AG04449 (cell line): ENCODE measurements at regions not wholly inside any gene's neighbourhood (a gene's known extent, or its start where the extent isn't known, plus 50 kb on each side); places are given as distances from the start of the nearest gene placed in this dataset.
"Not testable (repeated sequence)": the region's sequence is repeated elsewhere in the genome, so short reads cannot be mapped to it uniquely, and the experiment has no call there.

Source experiments
- CTCF ChIA-PET: fragments of 350-600 bp; formaldehyde crosslinking; extraction: SDS; loops from one replicate; lab custom pipeline; 2021; ENCODE audit warnings: antibody characterized with exemption; lab: Yijun Ruan, JAX
- POLR2A ChIA-PET: fragments of 400-600, 350-600 bp; formaldehyde crosslinking; extraction: SDS; loops from one replicate; lab custom pipeline; 2020; ENCODE audit warnings: antibody characterized with exemption, inconsistent platforms; lab: Yijun Ruan, JAX
- DNase-seq: peaks from one replicate; pipeline ENCODE4 v3.0.0-alpha.2; 2010; ENCODE audit warnings: low read depth, low spot score
- H3K4me3 ChIP-seq: 2 replicates; pipeline ENCODE4 v1.5.1; 2011; ENCODE audit warnings: low read depth, mild to moderate bottlenecking, control low read depth, low read length
- CTCF ChIP-seq: IDR thresholded peaks from one replicate; pipeline ENCODE4 v1.5.1; 2011; ENCODE audit warnings: mild to moderate bottlenecking, moderate library complexity, low read length, control low read depth, inconsistent platforms; ENCODE audit not compliant: insufficient read depth; ENCODE audit errors: missing control alignments

GRCh38 chr16:63672493-63672892, 1449.4 kb downstream of the CDH11 start:
- no peak overlapping the region for H3K4me3 ChIP-seq
- ChIA-PET CTCF (interaction anchor here (0.7 kb wide), 1 partner anchor 12 kb away, joined by 3 read pairs; no protein-coding TSS in a partner anchor), POLR2A (no interaction called here)
- TF ChIP-seq CTCF = no peak
- no peak for DNase-seq

GRCh38 chr16:63663155-63663554, 1458.7 kb downstream of the CDH11 start:
- CTCF ChIA-PET = no interaction called here
- no peak for DNase-seq
- H3K4me3 ChIP-seq = no peak overlapping the region
- POLR2A ChIA-PET = no interaction called here
- no peak for TF ChIP-seq CTCF

DNA sequence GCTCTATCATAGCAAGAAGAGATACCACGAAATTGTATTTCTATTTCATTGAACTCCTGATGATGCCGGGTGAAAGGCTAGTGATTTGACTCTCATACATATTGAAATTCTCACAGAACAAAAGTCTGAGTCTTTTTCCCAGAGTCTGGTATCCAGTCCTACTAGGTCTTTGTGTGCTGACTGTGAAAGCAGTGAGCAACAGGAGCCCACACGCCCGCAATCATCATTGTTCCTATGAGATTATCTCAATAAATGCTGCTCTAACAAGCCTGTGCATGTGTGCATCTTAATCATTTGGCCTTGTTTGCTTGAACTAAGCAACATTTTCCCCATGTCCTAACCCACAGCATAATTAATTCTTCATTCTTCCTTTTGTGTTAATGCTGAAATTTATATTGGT, 1466.0 kb downstream of the CDH11 start:
- TF ChIP-seq CTCF = no peak
- H3K4me3 ChIP-seq = no peak overlapping the region
- ChIA-PET POLR2A (no interaction called here), CTCF (no interaction called here)
- DNase-seq = no peak

DNA sequence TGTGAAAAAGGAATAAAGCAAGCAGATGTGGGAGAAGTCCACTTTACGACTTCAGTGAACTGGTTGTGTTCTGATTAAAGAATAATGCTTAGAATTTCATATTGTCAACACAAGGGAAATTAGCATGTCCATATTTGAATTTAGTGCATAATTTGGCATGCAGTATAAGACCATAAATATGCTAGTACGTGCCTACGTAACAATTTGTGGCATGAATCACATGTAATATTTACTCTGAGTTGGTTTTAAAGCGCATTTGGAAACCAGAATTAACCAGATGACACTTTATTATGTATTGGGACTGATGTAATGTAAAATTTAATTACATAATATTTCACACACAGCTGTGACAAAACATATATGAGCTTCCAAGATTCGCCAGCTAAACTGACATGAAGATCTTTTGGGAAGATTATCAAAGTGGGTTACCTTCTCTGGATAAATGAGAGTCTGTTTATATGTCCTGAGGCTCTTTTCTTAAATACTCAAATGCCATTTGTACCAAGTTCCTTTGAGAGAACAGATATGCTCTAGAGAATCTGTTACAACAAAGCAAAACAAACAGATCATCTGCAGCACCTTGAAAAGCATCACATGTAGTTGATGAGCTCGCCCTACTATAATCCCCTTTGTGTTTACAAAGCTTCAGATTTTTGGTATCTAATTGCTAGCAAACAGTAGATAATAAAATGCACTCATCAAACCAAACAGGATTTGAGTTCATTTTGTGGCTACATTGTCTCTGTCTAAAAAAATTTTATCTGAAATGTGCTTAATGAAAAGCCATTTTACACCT, 1468.6 kb downstream of the CDH11 start:
- ChIA-PET POLR2A (no interaction called here), CTCF (no interaction called here)
- no peak for DNase-seq
- no peak for TF ChIP-seq CTCF
- H3K4me3 ChIP-seq = no peak overlapping the region

- DNase-seq = no peak
- TF ChIP-seq CTCF = no peak
- H3K4me3 ChIP-seq = no peak overlapping the region
- CTCF ChIA-PET = no interaction called here
- POLR2A ChIA-PET = no interaction called here
Observed at GRCh38 chr16:63652091-63652490, 1469.8 kb downstream of the CDH11 start.

GRCh38 chr16:63650550-63650949, 1471.3 kb downstream of the CDH11 start:
- no peak for TF ChIP-seq CTCF
- POLR2A ChIA-PET = no interaction called here
- DNase-seq = no peak
- no peak overlapping the region for H3K4me3 ChIP-seq
- CTCF ChIA-PET = no interaction called here

DNA sequence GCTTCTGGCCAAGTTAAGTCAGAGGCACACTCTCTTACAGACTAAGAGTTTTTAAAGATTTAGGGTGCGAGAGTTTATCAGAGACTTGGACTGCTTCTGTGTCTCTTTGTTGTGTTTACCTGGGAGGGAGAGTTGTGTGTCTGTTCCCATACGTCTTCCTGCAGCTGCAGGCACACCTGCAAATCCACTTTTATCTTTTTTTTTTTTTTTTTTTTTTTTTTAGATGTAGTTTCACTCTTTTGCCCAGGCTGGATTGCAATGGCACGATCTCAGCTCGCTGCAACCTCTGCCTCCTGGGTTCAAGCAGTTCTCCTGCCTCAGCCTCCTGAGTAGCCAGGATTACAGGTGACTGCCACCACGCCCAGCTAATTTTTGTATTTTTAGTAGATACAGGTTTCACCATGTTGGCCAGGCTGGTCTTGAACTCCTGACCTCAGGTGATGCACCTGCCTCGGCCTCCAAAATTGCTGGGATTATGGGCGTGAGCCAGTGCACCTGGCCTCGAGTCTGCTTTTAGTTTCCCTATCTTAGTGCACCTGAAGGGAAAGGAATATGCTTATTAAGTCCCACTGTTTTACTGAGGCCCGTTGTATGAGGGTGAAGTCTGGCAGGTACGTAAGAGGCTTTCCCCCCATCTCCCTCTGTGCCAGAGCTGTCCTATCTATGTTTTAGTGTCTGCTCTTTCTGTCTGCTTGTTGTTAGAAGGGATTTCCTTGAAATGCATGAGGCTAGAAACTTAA, 1488.0 kb downstream of the CDH11 start:
- DNase-seq, H3K4me3 ChIP-seq, CTCF ChIA-PET, POLR2A ChIA-PET: not testable (repeated sequence)
